C4-2B (cell line): ENCODE measurements at regions not wholly inside any gene's neighbourhood (a gene's known extent, or its start where the extent isn't known, plus 50 kb on each side); places are given as distances from the start of the nearest gene placed in this dataset.
"Not testable (repeated sequence)": the region's sequence is repeated elsewhere in the genome, so short reads cannot be mapped to it uniquely, and the experiment has no call there.

Source experiments
- CTCF ChIP-seq: fragments of 450-650 bp; conservative IDR thresholded peaks from 2 replicates; pipeline ENCODE4 v1.5.1; 2017; ENCODE audit warnings: mild to moderate bottlenecking
- ZFX ChIP-seq: fragments of 450-650 bp; IDR thresholded peaks from 2 replicates; pipeline ENCODE4 v1.6.1; 2017

GRCh38 chr19:28084659-28085157 is 1128.2 kb downstream of the UQCRFS1 start:
- TF ChIP-seq CTCF, ZFX: not testable (repeated sequence)
